HCEC 1CT (cell line): ENCODE measurements at regions not wholly inside any gene's neighbourhood (a gene's known extent, or its start where the extent isn't known, plus 50 kb on each side); places are given as distances from the start of the nearest gene placed in this dataset.
"Not testable (repeated sequence)": the region's sequence is repeated elsewhere in the genome, so short reads cannot be mapped to it uniquely, and the experiment has no call there.

Experiments
- DNase-seq: peaks from one replicate; pipeline ENCODE4 v3.0.0-alpha.2; 2017

- peak; percentile 3 for DNase-seq
Measured at GRCh38 chr6:27575594-27576361, 102.9 kb upstream of the ZNF184 start.

GRCh38 chr6:27568226-27568897, 95.5 kb upstream of the ZNF184 start:
- DNase-seq = no peak

GRCh38 chr6:27565839-27566779, 93.2 kb upstream of the ZNF184 start:
- DNase-seq = no peak

- DNase-seq = no peak
Measured at GRCh38 chr6:27562027-27562410, 89.1 kb upstream of the ZNF184 start.

GRCh38 chr6:27558028-27558724, 85.3 kb upstream of the ZNF184 start:
- no peak for DNase-seq

GRCh38 chr6:27556406-27556805, 83.5 kb upstream of the ZNF184 start:
- no peak for DNase-seq

GRCh38 chr6:27553123-27553904, 80.4 kb upstream of the ZNF184 start:
- DNase-seq = peak; percentile 64

GRCh38 chr6:27551607-27552006, 78.7 kb upstream of the ZNF184 start:
- DNase-seq = no peak

GRCh38 chr6:27550692-27551091, 77.8 kb upstream of the ZNF184 start:
- DNase-seq = no peak

- DNase-seq = not testable (repeated sequence)
Measured at GRCh38 chr6:27549241-27549598, 76.3 kb upstream of the ZNF184 start.

- peak; percentile 71 for DNase-seq
Measured at GRCh38 chr6:27547157-27548075, 74.5 kb upstream of the ZNF184 start.

GRCh38 chr6:27546522-27546921, 73.6 kb upstream of the ZNF184 start:
- DNase-seq = no peak

GRCh38 chr6:27545271-27546046, 72.6 kb upstream of the ZNF184 start:
- DNase-seq = peak; percentile 72

- no peak for DNase-seq
Measured at GRCh38 chr6:27544612-27545260, 71.8 kb upstream of the ZNF184 start.

GRCh38 chr6:27544135-27544534, 71.2 kb upstream of the ZNF184 start:
- DNase-seq = peak; percentile 23

- no peak for DNase-seq
Measured at GRCh38 chr6:27542485-27542884, 69.6 kb upstream of the ZNF184 start.

- no peak for DNase-seq
Measured at GRCh38 chr6:27541933-27542297, 69.0 kb upstream of the ZNF184 start.

GRCh38 chr6:27541212-27541932, 68.5 kb upstream of the ZNF184 start:
- no peak for DNase-seq

- no peak for DNase-seq
Measured at GRCh38 chr6:27539551-27539950, 66.6 kb upstream of the ZNF184 start.
